Effector memory CD8-positive, alpha-beta T cell (primary cell): ENCODE measurements at regions not wholly inside any gene's neighbourhood (a gene's known extent, or its start where the extent isn't known, plus 50 kb on each side); places are given as distances from the start of the nearest gene placed in this dataset.

Experiments used
- ATAC-seq: fragments of 150-1000 bp; cut with Tn5 transposase; replicated peaks from 2 replicates; pipeline ENCODE4 v1.10.0; 2021; ENCODE audit warnings: mild to moderate bottlenecking, moderate library complexity
- DNase-seq, 3 experiments: peaks; one replicate each; pipeline ENCODE4 v3.0.0; 2021
- H3K27ac Mint-ChIP-seq, 2 donors: one replicate each; pipeline ENCODE4 v1.8.0; 2022; ENCODE audit warnings: mild to moderate bottlenecking in 2 of 2, mixed read lengths in 2 of 2, moderate library complexity in 2 of 2
- H3K27me3 Mint-ChIP-seq, 2 donors: one replicate each; pipeline ENCODE4 v1.8.0; 2022; ENCODE audit warnings: mixed read lengths in 2 of 2
- H3K36me3 Mint-ChIP-seq: one replicate; pipeline ENCODE4 v1.8.0; 2022; ENCODE audit warnings: mild to moderate bottlenecking, moderate library complexity, mixed read lengths; ENCODE audit not compliant: insufficient read depth
- H3K4me1 Mint-ChIP-seq, 2 donors: one replicate each; pipeline ENCODE4 v1.8.0; 2022; ENCODE audit warnings: low read depth in 2 of 2, mixed read lengths in 2 of 2
- H3K4me3 Mint-ChIP-seq, 2 donors: one replicate each; pipeline ENCODE4 v1.8.0; 2022; ENCODE audit warnings: mild to moderate bottlenecking in 2 of 2, mixed read lengths in 2 of 2, moderate library complexity in 2 of 2
- H3K9me3 Mint-ChIP-seq, 2 donors: one replicate each; pipeline ENCODE4 v1.8.0; 2022; ENCODE audit warnings: mixed read lengths in 2 of 2

DNA sequence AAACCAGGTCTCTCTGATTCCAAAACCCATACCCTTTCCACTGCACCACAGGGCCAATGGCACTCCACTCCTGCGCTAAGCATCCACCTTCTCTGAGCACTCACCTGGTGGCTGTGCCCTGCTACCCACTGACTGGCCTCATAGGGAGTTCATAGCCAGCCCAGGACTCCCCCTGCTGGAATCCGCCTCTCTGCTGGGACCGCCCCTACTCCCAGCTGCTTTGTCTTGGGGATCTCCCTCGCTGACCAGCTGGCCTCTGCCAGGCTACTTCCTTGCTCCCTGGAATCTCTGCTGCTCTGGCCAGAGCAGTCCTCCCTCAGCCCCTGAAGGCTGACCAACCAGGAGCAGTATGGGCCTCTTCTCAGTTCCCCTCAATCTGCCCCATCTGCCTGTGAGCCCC, 129.7 kb downstream of the FAXC start:
- Mint-ChIP-seq H3K36me3 (no peaks in the 10 kb centered on the region), H3K27ac (no peak overlapping the region), H3K9me3 (no peaks in the 10 kb centered on the region), H3K4me3 (no peak overlapping the region), H3K27me3 (peaks cover 8 to 10% of the 10 kb centered on the region in 2 donors), H3K4me1 (no peaks in the 10 kb centered on the region)
- DNase-seq = no peak
- ATAC-seq = no peak

DNA sequence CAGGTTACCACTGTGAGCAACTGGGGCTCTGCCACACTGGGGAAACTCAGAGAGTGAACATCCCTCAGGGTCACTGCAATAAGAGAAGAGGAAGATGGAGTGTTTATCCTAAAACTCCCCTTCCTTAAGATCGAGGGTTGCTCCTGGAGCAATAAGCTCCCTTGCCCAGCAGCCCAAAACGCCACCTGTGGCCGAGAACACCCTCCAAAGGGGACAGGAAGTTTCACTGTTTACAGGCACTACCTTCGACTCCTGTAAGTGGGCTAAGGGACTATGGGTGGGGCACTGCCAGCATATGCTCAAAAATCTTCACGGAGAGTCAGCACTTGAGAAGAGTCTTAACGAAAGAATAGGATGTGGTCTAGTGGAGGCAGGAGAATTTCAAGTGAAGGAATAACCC, 132.5 kb downstream of the FAXC start:
- ATAC-seq (no peak), DNase-seq (no peak)
- Mint-ChIP-seq H3K36me3 (no peaks in the 10 kb centered on the region), H3K27ac (no peak overlapping the region), H3K9me3 (no peaks in the 10 kb centered on the region), H3K4me3 (no peak overlapping the region), H3K27me3 (peaks cover 8 to 10% of the 10 kb centered on the region in 2 donors), H3K4me1 (no peaks in the 10 kb centered on the region)

DNA sequence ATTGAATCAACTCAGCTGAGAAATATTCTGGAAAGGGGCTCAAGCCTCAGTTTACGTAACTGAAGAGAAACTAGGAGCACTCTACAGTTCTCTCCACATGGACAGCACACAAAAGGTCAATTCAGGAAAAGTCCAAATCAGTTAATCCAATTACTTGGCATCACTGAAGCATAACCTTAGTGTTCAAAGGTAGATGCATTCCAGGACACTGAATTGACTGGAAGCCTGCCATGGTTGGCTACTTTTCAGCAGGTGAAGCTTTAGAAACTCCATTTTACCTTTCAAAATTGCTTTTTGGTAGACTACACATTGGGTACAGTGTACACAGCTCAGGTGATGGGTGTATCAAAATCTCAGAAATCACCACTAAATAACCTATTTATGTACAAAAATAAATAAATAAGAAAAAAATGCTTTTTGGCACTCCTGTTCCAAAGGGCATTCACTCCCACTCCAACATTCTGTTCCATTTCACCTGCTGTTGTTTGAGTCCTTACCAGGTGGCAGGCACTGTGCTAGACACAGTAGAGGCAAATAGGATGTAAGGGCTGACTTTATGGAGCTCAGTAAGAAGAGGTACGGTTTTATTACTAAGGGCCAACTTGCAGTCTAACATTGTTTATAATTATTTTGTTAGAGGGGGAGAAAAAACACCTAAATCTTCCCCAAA, 153.4 kb downstream of the FAXC start:
- H3K36me3 Mint-ChIP-seq = no peaks in the 10 kb centered on the region
- H3K27ac Mint-ChIP-seq = no peak overlapping the region
- H3K4me1 Mint-ChIP-seq = no peaks in the 10 kb centered on the region
- DNase-seq (no peak), ATAC-seq (no peak)
- no peaks in the 10 kb centered on the region for H3K9me3 Mint-ChIP-seq
- no peak overlapping the region for H3K4me3 Mint-ChIP-seq
- peaks cover 8 to 17% of the 10 kb centered on the region in 2 donors for H3K27me3 Mint-ChIP-seq

DNA sequence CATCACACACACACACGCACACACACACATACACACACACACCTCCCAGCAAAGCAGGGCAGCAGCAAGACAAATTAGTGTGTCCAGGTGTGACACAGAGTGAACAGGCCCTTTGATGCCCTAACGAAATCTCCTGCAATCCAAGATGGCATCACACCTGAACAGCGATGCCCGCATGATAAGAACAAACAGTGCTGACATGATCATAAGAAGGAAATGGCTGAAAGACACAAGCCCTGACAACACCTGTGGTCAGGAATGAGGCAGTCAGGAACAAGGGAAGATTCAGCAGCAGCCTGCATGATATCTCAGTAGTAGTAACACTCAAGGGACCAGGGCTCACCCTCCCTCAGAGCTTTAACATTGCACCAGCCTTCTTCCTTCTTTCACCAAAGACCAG, 156.9 kb downstream of the FAXC start:
- H3K4me1 Mint-ChIP-seq = peaks cover 0 to 4% of the 10 kb centered on the region in 2 donors
- H3K9me3 Mint-ChIP-seq = no peaks in the 10 kb centered on the region
- no peak overlapping the region for H3K27ac Mint-ChIP-seq
- peaks cover 14 to 17% of the 10 kb centered on the region in 2 donors for H3K27me3 Mint-ChIP-seq
- ATAC-seq (no peak), DNase-seq (no peak)
- H3K36me3 Mint-ChIP-seq = no peaks in the 10 kb centered on the region
- no peak overlapping the region for H3K4me3 Mint-ChIP-seq

DNA sequence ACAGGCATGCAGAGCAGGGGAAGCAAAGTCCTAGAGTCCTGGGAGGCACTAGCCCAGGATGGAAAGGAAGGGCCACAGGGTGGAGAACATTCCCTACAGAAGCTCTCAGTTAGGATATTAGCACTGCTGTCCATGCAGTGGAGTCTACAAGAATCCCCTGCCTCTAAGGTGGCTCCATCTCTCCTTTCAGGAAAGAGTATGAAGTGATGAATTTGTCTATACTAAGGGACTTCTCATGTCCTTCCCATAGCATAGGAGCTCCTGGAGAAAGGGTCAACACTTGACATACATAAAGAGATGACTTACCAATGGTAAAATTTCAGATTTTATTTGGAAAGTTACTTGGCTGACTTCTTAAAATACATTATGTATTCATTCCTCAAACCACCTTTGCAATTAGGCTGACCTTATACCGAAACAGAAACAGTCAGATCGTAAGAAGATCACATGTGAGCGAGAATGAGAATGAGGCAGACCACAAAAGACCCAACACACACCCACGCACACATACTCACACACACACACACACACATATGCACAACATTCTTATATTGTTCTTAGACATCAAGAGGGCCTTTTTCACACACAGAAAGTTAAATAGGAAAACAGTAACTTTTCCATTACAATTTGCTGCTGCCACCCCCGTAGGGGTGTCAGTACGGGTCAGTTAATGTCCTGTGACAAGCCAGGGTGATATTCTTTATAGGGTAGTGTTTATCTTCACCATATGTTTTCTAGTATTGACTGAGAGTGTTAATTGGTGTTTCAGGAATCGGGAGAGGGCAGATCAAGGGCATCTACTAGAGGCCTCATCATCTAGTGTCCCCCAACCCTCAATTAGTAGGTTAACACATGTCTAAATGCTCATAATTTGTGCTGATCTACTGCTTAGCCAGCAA, 159.4 kb downstream of the FAXC start:
- no peaks in the 10 kb centered on the region for H3K36me3 Mint-ChIP-seq
- DNase-seq (no peak), ATAC-seq (no peak)

DNA sequence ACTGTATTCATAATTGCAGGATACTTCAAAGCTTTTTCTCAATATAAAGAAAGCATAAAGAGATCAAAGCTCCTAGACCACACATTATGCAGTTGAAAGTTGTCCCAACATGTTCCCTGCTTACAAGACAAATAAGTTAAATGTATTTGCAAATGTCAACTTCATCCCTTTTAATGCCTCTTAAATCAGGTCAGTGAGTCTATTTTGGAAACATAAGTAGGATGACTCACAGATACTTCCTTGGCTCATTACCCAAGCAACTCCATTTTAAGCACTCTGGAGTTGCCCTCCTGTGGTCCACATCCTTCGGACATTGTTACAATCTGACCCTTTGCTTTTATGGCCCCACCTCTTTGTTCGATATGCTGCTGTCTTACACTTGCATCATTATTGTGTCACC, 162.0 kb downstream of the FAXC start:
- Mint-ChIP-seq H3K27ac (no peak overlapping the region), H3K36me3 (no peaks in the 10 kb centered on the region), H3K4me1 (peaks cover 0 to 4% of the 10 kb centered on the region in 2 donors), H3K9me3 (no peaks in the 10 kb centered on the region), H3K27me3 (peaks cover 18 to 30% of the 10 kb centered on the region in 2 donors), H3K4me3 (no peak overlapping the region)
- DNase-seq (no peak), ATAC-seq (no peak)

More for the DNA sequence above, 159.4 kb downstream of the FAXC start:
- peaks cover 0 to 4% of the 10 kb centered on the region in 2 donors for H3K4me1 Mint-ChIP-seq
- H3K4me3 Mint-ChIP-seq = no peak overlapping the region
- H3K9me3 Mint-ChIP-seq = no peaks in the 10 kb centered on the region
- H3K27ac Mint-ChIP-seq = no peak overlapping the region
- peaks cover 20 to 30% of the 10 kb centered on the region in 2 donors for H3K27me3 Mint-ChIP-seq

DNA sequence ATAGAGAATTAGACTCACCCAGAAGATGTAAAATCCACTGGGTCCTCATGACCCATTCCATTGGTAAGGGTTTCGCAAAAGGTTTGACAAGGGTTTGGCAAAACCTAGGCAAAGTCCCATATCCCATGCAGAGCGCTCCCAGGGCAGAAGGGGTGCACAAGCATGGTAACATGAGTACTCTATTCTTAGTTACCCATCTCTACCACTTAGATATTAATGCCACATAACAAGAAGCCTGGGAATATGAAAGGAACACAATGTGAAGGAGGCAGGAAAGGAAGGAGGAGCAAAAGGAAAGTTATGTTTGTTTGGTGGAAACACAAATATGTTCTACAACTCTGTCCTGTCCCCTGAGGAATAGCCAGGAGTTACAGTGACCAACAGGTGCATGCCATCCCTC, 163.1 kb downstream of the FAXC start:
- ATAC-seq (no peak), DNase-seq (no peak)
- peaks cover 0 to 4% of the 10 kb centered on the region in 2 donors for H3K4me1 Mint-ChIP-seq
- H3K4me3 Mint-ChIP-seq = no peak overlapping the region
- H3K9me3 Mint-ChIP-seq = no peaks in the 10 kb centered on the region
- H3K36me3 Mint-ChIP-seq = no peaks in the 10 kb centered on the region
- H3K27me3 Mint-ChIP-seq = peaks cover 18 to 29% of the 10 kb centered on the region in 2 donors
- no peak overlapping the region for H3K27ac Mint-ChIP-seq

DNA sequence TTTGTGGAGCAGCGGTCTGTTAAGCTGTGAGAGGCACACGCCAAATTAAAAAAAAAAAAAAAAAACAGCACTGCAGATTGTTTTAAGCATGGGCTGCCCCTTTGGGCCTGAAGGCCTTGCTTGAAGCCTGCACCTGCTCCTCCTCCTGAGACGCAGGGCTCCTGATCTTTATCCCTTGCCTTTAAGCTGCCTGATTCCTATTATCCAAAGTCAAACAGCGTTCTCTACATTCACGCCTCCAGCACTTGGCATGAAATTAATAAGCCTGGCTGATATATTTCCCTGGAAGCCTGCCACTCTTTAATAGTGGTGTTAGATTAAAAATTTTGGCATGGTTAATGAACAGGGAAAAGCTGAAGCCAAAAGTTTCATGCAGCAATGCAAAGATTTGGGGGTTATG, 163.9 kb downstream of the FAXC start:
- no peaks in the 10 kb centered on the region for H3K36me3 Mint-ChIP-seq
- ATAC-seq (no peak), DNase-seq (no peak)
- peaks cover 18 to 29% of the 10 kb centered on the region in 2 donors for H3K27me3 Mint-ChIP-seq
- no peak overlapping the region for H3K27ac Mint-ChIP-seq
- H3K4me1 Mint-ChIP-seq = peaks cover 0 to 4% of the 10 kb centered on the region in 2 donors
- H3K9me3 Mint-ChIP-seq = no peaks in the 10 kb centered on the region
- H3K4me3 Mint-ChIP-seq = no peak overlapping the region

DNA sequence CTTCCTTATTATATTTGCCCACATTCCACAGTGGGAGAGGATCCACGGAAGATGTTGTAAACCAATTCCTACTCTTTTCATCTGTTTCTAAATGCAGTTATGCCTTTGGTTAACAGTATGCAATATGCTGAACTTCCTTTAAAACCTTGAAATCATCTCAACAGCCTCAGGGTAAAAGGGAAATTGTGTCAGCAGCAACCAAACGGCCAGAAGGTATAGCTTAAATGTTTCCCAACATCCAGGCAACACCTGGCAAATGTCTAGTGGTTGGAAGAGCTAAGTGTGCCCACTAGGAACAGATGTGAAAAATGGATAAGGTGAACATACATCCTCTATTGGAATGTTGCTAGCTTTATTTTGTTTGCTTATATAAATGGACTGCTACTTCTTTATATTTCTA, 164.8 kb downstream of the FAXC start:
- Mint-ChIP-seq H3K27ac (no peak overlapping the region), H3K27me3 (peaks cover 14 to 29% of the 10 kb centered on the region in 2 donors)
- DNase-seq = no peak

DNA sequence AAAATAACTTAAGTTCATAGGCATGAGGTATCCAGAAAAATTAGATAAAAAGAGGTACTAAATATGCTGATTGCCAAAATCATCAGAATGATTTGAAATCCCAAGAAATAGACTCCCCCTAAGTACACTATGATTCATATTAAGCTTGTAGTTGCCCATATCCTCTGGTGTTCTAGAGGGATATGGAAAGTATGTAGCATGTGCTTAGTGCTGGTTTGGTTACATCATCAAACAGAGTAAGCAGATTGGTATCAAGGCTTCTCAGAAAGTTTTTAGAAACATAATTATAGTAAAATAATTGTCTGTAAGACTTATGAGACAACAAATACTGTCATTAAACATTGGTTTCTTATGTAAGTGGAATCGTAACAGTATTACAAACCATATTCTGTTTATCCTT, 166.4 kb downstream of the FAXC start:
- peaks cover 12 to 29% of the 10 kb centered on the region in 2 donors for H3K27me3 Mint-ChIP-seq
- H3K4me1 Mint-ChIP-seq = no peaks in the 10 kb centered on the region
- no peak overlapping the region for H3K4me3 Mint-ChIP-seq
- no peak for ATAC-seq
- no peaks in the 10 kb centered on the region for H3K36me3 Mint-ChIP-seq
- H3K27ac Mint-ChIP-seq = no peak overlapping the region
- no peak for DNase-seq
- H3K9me3 Mint-ChIP-seq = no peaks in the 10 kb centered on the region

More for the DNA sequence above, 164.8 kb downstream of the FAXC start:
- H3K9me3 Mint-ChIP-seq = no peaks in the 10 kb centered on the region
- no peak for ATAC-seq
- no peaks in the 10 kb centered on the region for H3K36me3 Mint-ChIP-seq
- H3K4me1 Mint-ChIP-seq = no peaks in the 10 kb centered on the region
- no peak overlapping the region for H3K4me3 Mint-ChIP-seq

DNA sequence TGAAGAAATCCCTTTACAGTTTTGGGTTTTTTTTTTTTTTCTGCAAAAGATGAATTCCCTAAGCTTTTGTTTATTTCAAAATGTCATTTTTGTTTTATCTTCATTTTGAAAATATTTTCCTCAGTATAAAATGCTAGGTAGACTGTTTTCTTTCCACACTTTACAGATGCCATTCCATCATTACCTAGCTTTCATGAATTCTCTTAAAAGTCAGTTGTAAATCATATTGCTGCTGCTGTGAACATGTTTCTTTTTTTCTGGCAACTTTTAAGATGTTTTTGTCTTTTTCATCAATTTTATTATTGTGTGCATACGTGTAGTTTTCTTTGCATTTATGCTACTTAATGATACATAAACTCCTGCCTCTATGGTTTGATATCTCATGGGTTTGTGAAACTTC, 168.3 kb downstream of the FAXC start:
- H3K36me3 Mint-ChIP-seq = no peaks in the 10 kb centered on the region
- H3K9me3 Mint-ChIP-seq = no peaks in the 10 kb centered on the region
- H3K4me1 Mint-ChIP-seq = no peaks in the 10 kb centered on the region
- H3K27ac Mint-ChIP-seq = no peak overlapping the region
- H3K4me3 Mint-ChIP-seq = no peak overlapping the region
- no peak for ATAC-seq
- peaks cover 12 to 24% of the 10 kb centered on the region in 2 donors for H3K27me3 Mint-ChIP-seq
- DNase-seq = no peak

DNA sequence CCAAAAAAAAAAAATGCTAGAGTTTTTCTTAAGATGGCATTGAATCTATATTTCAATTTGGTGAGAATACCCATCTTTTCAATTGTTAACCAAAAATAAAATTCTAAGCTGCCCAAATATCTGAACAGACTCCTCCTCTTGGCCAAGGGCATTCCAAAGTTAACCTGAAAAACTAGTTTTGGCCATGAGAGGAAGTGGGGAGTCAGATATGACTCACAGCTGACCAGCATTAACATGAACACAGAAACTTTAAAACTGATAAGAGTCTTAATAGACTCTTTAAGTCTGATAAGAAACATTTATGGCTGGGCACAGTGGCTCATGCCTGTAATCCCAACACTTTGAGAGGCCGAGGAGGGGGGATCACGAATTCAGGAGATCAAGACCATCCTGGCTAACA, 171.3 kb downstream of the FAXC start:
- H3K27me3 Mint-ChIP-seq = no peaks in the 10 kb centered on the region
- DNase-seq = no peak
- ATAC-seq = no peak
- H3K4me1 Mint-ChIP-seq = no peaks in the 10 kb centered on the region
- H3K27ac Mint-ChIP-seq = no peak overlapping the region
- no peaks in the 10 kb centered on the region for H3K9me3 Mint-ChIP-seq
- H3K4me3 Mint-ChIP-seq = no peak overlapping the region
- H3K36me3 Mint-ChIP-seq = no peaks in the 10 kb centered on the region

DNA sequence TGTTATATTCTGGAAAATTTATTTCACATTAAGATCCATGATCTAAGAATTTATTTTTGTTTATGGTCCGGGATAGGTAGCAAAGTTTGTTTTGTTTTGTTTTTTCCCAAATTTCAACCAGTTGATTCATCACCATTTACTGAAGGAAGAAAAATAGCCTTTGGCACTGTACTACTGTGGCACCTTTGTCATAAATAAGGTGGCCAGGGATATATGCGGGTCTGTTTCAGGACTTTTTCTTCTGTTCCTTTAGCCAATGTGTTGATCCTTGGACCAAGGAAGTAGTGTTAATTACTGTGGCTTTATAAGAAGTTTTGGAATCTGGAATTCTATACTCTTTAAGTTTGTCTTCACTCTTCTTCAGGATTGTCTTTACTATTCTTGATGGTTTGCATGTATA, 171.7 kb downstream of the FAXC start:
- H3K9me3 Mint-ChIP-seq = no peaks in the 10 kb centered on the region
- no peak for DNase-seq

DNA sequence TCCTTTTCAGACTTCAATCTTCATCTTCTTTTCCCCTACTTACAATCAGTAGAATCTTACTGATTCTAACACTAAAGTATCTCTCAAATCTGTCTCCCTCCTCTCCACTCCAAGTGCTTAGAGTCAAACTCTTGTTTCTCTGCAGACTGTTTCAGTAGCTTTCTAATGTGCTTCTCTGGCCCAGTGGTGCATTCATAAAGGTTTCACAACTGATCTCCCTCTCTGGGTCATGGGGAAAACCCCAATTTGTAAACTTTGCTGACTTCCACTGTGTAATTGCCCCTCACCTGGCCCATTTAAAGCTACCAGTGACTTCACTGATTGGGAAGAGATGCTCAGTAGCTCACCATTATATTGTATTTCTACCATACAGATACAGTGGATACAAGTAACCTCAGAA, 183.6 kb downstream of the FAXC start:
- Mint-ChIP-seq H3K4me3 (no peak overlapping the region), H3K9me3 (no peaks in the 10 kb centered on the region), H3K27me3 (peaks cover 7 to 17% of the 10 kb centered on the region in 2 donors), H3K27ac (no peak overlapping the region), H3K36me3 (no peaks in the 10 kb centered on the region), H3K4me1 (no peaks in the 10 kb centered on the region)
- no peak for DNase-seq
- no peak for ATAC-seq

More for the DNA sequence above, 171.7 kb downstream of the FAXC start:
- Mint-ChIP-seq H3K36me3 (no peaks in the 10 kb centered on the region), H3K27ac (no peak overlapping the region), H3K27me3 (no peaks in the 10 kb centered on the region), H3K4me3 (no peak overlapping the region), H3K4me1 (no peaks in the 10 kb centered on the region)
- ATAC-seq = no peak
